Pancreas (tissue), 10 donors: ENCODE measurements at regions not wholly inside any gene's neighbourhood (a gene's known extent, or its start where the extent isn't known, plus 50 kb on each side); places are given as distances from the start of the nearest gene placed in this dataset.
"Not testable (repeated sequence)": the region's sequence is repeated elsewhere in the genome, so short reads cannot be mapped to it uniquely, and the experiment has no call there.

Experiments
- ATAC-seq, 4 donors: fragments of 200-7000 bp; cut with Tn5 transposase; one replicate each; pipeline versions ENCODE4 v1.8.0 to v1.9.1; 2020; ENCODE audit warnings: mild to moderate bottlenecking in 4 of 4, moderate library complexity in 4 of 4
- DNase-seq, 6 donors: peaks; one replicate each; pipeline ENCODE4 v3.0.0-alpha.2; 2020
- FAIRE-seq: peaks from 2 replicates; lab custom pipeline; 2012; peaks lifted over from hg19 to GRCh38; lab: Jason Lieb, UNC
- H3K27ac ChIP-seq, 4 donors: fragments of 200-600 bp; sonication (generic); 1 replicate in 3 of 4; 2 replicates in 1 of 4; pipeline versions ENCODE4 v1.5.0 to v1.8.0; 2020
- H3K27me3 ChIP-seq, 4 donors: fragments of 200-600 bp; one replicate each; pipeline ENCODE4 v1.8.0; 2021
- H3K36me3 ChIP-seq, 3 donors: fragments of 200-600 bp; sonication (generic) in 1 of 3; one replicate each; pipeline versions ENCODE4 v1.5.0 to v1.8.0; 2020 to 2021
- H3K4me1 ChIP-seq, 3 donors: fragments of 200-600 bp; one replicate each; pipeline ENCODE4 v1.8.0; 2021
- H3K4me3 ChIP-seq, 4 donors: fragments of 200-600 bp; sonication (generic) in 2 of 4; one replicate each; pipeline versions ENCODE4 v1.5.0 to v1.8.0; 2020 to 2021
- H3K9me3 ChIP-seq, 4 donors: fragments of 200-600 bp; one replicate each; pipeline ENCODE4 v1.8.0; 2021
- CTCF ChIP-seq, 4 donors: fragments of 200-600 bp; sonication (generic) in 3 of 4; IDR thresholded peaks; one replicate each; pipeline versions ENCODE4 v1.5.0 to v1.8.0; 2021; ENCODE audit warnings: antibody characterized with exemption in 4 of 4
- WGBS, 2 donors: extraction: QIAGEN DNeasy Blood & Tissue Kit; methylation state at CpG; one replicate each; pipeline ENCODE4 v1.1.7; 2013; 5-methylcytosine and 5-hydroxymethylcytosine counted together
- intact Hi-C, 3 donors: fragments of 100-400 bp; cut with DNase I; formaldehyde crosslinking; loops; one replicate each; pipeline versions ENCODE4 v1.11.1 to v1.14.2; 2022
- donor health status: healthy with polysubstance abuse.
- donor health status: DM: no; HTN: no; CAD: no; lungs with moderate emphysema.
- donor health status: DM: no; HTN: no; CAD: no.
- donor health status: control.
- donor health status: control.
- donor health status: Bipolar disorder and iron deficiency.
- donor health status: DM: yes; HTN: yes; CAD: no.
- donor health status: DM: no; HTN: no; CAD: no.
- donor health status: DM: no; HTN: no; CAD: no.
- donor health status: DM: yes; HTN: yes; CAD: no.

GRCh38 chr4:10832806-10833628 is 148.4 kb upstream of the CLNK start:
- ATAC-seq = no peak
- intact Hi-C loops = no loop called here
- H3K4me1 ChIP-seq = no peaks in the 10 kb centered on the region
- no peaks in the 10 kb centered on the region for H3K27me3 ChIP-seq
- H3K9me3 ChIP-seq = no peaks in the 10 kb centered on the region
- 51 to 58% methylated on average over 9 of the region's 9 CpGs for WGBS, 2 donors
- no peak for DNase-seq
- H3K27ac ChIP-seq = no peak overlapping the region
- no peak for TF ChIP-seq CTCF (IDR thresholded peaks at IDR 0.05)
- H3K4me3 ChIP-seq = no peak overlapping the region
- no peaks in the 10 kb centered on the region for H3K36me3 ChIP-seq
- FAIRE-seq = no peak

GRCh38 chr4:10831727-10832408 is 147.3 kb upstream of the CLNK start:
- DNase-seq (no peak), ATAC-seq (no peak), FAIRE-seq (no peak)
- no peaks in the 10 kb centered on the region for H3K36me3 ChIP-seq
- H3K4me3 ChIP-seq = no peak overlapping the region
- TF ChIP-seq CTCF (IDR thresholded peaks at IDR 0.05) = no peak
- H3K27ac ChIP-seq = no peak overlapping the region
- no peaks in the 10 kb centered on the region for H3K9me3 ChIP-seq
- H3K27me3 ChIP-seq = no peaks in the 10 kb centered on the region
- WGBS, 2 donors = 58 to 67% methylated on average over 2 of the region's 2 CpGs
- intact Hi-C loops = no loop called here
- H3K4me1 ChIP-seq = no peaks in the 10 kb centered on the region

- H3K4me3 ChIP-seq, intact Hi-C loops, FAIRE-seq, H3K9me3 ChIP-seq, DNase-seq, ATAC-seq, H3K4me1 ChIP-seq, H3K36me3 ChIP-seq, H3K27me3 ChIP-seq, H3K27ac ChIP-seq: not testable (repeated sequence)
- 80 to 88% methylated on average over 21 of the region's 21 CpGs for WGBS, 2 donors
Measured at GRCh38 chr4:10828918-10829538, 144.5 kb upstream of the CLNK start.

GRCh38 chr4:10821826-10822225 is 137.3 kb upstream of the CLNK start:
- FAIRE-seq (no peak), ATAC-seq (no peak), DNase-seq (no peak)
- Histone ChIP-seq H3K9me3 (no peaks in the 10 kb centered on the region), H3K27ac (no peak overlapping the region), H3K4me1 (no peaks in the 10 kb centered on the region), H3K4me3 (no peak overlapping the region), H3K36me3 (no peaks in the 10 kb centered on the region), H3K27me3 (no peaks in the 10 kb centered on the region)
- intact Hi-C loops = no loop called here
- WGBS, 2 donors = 64 to 77% methylated on average over 3 of the region's 3 CpGs
- no peak for TF ChIP-seq CTCF (IDR thresholded peaks at IDR 0.05)

- TF ChIP-seq CTCF (IDR thresholded peaks at IDR 0.05) = no peak
- no peak overlapping the region for H3K4me3 ChIP-seq
- DNase-seq = no peak
- 74 to 83% methylated on average over 8 of the region's 8 CpGs for WGBS, 2 donors
- FAIRE-seq = no peak
- intact Hi-C loops = no loop called here
- H3K27ac ChIP-seq = no peak overlapping the region
- no peaks in the 10 kb centered on the region for H3K36me3 ChIP-seq
- ATAC-seq = no peak
- no peaks in the 10 kb centered on the region for H3K27me3 ChIP-seq
- no peaks in the 10 kb centered on the region for H3K4me1 ChIP-seq
- no peaks in the 10 kb centered on the region for H3K9me3 ChIP-seq
Measured at GRCh38 chr4:10816571-10816970, 132.0 kb upstream of the CLNK start.
